MM.1S (cell line): ENCODE measurements at regions not wholly inside any gene's neighbourhood (a gene's known extent, or its start where the extent isn't known, plus 50 kb on each side); places are given as distances from the start of the nearest gene placed in this dataset.

Experiments
- DNase-seq: peaks from one replicate; pipeline ENCODE4 v3.0.0-alpha.2; 2015
- H2AFZ ChIP-seq: fragments of 300-600 bp; sonication (generic); 2 replicates; pipeline ENCODE4 v1.6.0; 2016; ENCODE audit warnings: antibody characterized with exemption, low read length
- H3F3A ChIP-seq: fragments of 300-600 bp; sonication (generic); 2 replicates; pipeline ENCODE4 v1.6.1; 2016; ENCODE audit warnings: mild to moderate bottlenecking, antibody characterized with exemption, low read length, moderate library complexity, mixed read lengths; ENCODE audit not compliant: insufficient read depth
- H3K27ac ChIP-seq: fragments of 300-600 bp; sonication (generic); 2 replicates; pipeline ENCODE4 v1.5.1; 2016; ENCODE audit warnings: mild to moderate bottlenecking, low read length
- H3K27me3 ChIP-seq: fragments of 300-600 bp; sonication (generic); replicated peaks from 2 replicates; pipeline ENCODE4 v1.6.0; 2016; ENCODE audit warnings: low read length; ENCODE audit not compliant: insufficient read depth
- H3K36me3 ChIP-seq: fragments of 300-600 bp; sonication (generic); replicated peaks from 2 replicates; pipeline ENCODE4 v1.6.1; 2016; ENCODE audit warnings: mild to moderate bottlenecking, low read length, mixed read lengths; ENCODE audit not compliant: insufficient read depth
- H3K4me1 ChIP-seq: fragments of 300-600 bp; sonication (generic); 2 replicates; pipeline ENCODE4 v1.6.1; 2016; ENCODE audit warnings: low read length, mixed read lengths
- H3K4me2 ChIP-seq: fragments of 300-600 bp; sonication (generic); 2 replicates; pipeline ENCODE4 v1.6.0; 2016; ENCODE audit warnings: low read depth, low read length
- H3K4me3 ChIP-seq: fragments of 300-600 bp; sonication (generic); 2 replicates; pipeline ENCODE4 v1.5.1; 2016; ENCODE audit warnings: low read length, mixed read lengths
- H3K79me2 ChIP-seq: fragments of 300-600 bp; sonication (generic); 2 replicates; pipeline ENCODE4 v1.6.1; 2016; ENCODE audit warnings: mixed run types, low read length, mixed read lengths
- H3K9ac ChIP-seq: fragments of 300-600 bp; sonication (generic); 2 replicates; pipeline ENCODE4 v1.6.1; 2016; ENCODE audit warnings: low read length, mixed read lengths
- H3K9me2 ChIP-seq: fragments of 300-600 bp; sonication (generic); replicated peaks from 2 replicates; pipeline ENCODE4 v1.6.1; 2016; ENCODE audit warnings: mild to moderate bottlenecking, low read length, mixed read lengths; ENCODE audit not compliant: insufficient read depth
- H3K9me3 ChIP-seq: fragments of 300-600 bp; sonication (generic); replicated peaks from 2 replicates; pipeline ENCODE4 v1.6.1; 2016; ENCODE audit warnings: mild to moderate bottlenecking, low read length, mixed read lengths; ENCODE audit not compliant: insufficient read depth
- H4K20me1 ChIP-seq: fragments of 300-600 bp; sonication (generic); 2 replicates; pipeline ENCODE4 v1.6.1; 2016; ENCODE audit warnings: mild to moderate bottlenecking, low read length, moderate library complexity, mixed read lengths; ENCODE audit not compliant: insufficient read depth
- EZH2 ChIP-seq: fragments of 300-600 bp; sonication (generic); optimal IDR thresholded peaks from 2 replicates; pipeline ENCODE3; 2017; ENCODE audit warnings: low read depth, mild to moderate bottlenecking, antibody characterized with exemption, low read length, mixed read lengths
- EZH2phosphoT487 ChIP-seq: fragments of 300-600 bp; sonication (generic); IDR thresholded peaks from 2 replicates; pipeline ENCODE4 v1.6.1; 2018; ENCODE audit warnings: antibody characterized with exemption, low read length
- TF ChIP-seq, protein P1 (sequence below): fragments of 300-600 bp; sonication (generic); IDR thresholded peaks from 2 replicates; pipeline ENCODE4 v1.5.1; 2016; ENCODE audit warnings: antibody characterized with exemption, low read length, mixed read lengths

DNA sequence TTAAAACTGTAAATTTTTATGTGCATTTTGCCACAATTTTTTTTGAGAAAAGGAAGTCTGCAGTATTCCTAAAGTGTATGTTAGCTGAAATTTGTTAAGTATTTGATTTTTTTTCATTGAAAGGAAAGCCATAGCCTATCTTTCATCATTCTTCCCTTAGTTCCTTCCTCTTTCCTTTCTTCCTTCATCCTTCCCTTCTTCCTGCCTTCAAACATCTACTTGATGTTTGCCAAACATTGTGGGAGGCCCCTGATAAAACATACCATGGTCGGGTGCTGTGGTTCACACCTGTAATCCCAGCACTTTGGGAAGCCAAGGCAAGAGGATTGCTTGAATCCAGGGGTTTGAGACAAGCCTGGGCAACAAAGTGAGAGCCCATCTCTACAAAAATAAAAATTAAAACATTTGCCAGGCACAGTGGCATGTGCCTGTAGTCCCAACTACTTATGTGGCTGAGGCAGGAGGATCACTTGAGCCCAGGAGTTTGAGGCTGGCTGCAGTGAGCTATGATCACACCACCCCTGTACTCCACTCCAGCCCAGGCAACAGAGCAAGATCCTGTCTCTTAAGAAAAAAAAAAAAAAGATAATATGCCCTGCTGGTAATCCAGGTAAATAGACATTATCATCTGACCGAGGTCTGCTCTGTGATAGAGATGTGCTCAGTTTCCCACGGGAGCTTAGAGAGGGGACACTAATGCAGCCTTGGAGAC, 62.9 kb upstream of the FOXN2 start:
- no peak overlapping the region for H3K27ac ChIP-seq
- H4K20me1 ChIP-seq, result no peaks in the 10 kb centered on the region
- peaks cover 11% of the 10 kb centered on the region for H3K4me1 ChIP-seq
- no peaks in the 10 kb centered on the region for H3K79me2 ChIP-seq
- no peak overlapping the region for H3K4me3 ChIP-seq
- no peaks in the 10 kb centered on the region for H3F3A ChIP-seq
- no peaks in the 10 kb centered on the region for H3K9me3 ChIP-seq
- no peaks in the 10 kb centered on the region for H3K9me2 ChIP-seq
- H3K9ac ChIP-seq, result no peak overlapping the region
- TF ChIP-seq EZH2phosphoT487 (no peak), EZH2 (no peak)
- TF ChIP-seq, protein P1, sequence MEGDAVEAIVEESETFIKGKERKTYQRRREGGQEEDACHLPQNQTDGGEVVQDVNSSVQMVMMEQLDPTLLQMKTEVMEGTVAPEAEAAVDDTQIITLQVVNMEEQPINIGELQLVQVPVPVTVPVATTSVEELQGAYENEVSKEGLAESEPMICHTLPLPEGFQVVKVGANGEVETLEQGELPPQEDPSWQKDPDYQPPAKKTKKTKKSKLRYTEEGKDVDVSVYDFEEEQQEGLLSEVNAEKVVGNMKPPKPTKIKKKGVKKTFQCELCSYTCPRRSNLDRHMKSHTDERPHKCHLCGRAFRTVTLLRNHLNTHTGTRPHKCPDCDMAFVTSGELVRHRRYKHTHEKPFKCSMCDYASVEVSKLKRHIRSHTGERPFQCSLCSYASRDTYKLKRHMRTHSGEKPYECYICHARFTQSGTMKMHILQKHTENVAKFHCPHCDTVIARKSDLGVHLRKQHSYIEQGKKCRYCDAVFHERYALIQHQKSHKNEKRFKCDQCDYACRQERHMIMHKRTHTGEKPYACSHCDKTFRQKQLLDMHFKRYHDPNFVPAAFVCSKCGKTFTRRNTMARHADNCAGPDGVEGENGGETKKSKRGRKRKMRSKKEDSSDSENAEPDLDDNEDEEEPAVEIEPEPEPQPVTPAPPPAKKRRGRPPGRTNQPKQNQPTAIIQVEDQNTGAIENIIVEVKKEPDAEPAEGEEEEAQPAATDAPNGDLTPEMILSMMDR, result no peak
- no peaks in the 10 kb centered on the region for H3K36me3 ChIP-seq
- H3K4me2 ChIP-seq, result no peak overlapping the region
- no peaks in the 10 kb centered on the region for H3K27me3 ChIP-seq
- no peak overlapping the region for H2AFZ ChIP-seq
- no peak for DNase-seq

DNA sequence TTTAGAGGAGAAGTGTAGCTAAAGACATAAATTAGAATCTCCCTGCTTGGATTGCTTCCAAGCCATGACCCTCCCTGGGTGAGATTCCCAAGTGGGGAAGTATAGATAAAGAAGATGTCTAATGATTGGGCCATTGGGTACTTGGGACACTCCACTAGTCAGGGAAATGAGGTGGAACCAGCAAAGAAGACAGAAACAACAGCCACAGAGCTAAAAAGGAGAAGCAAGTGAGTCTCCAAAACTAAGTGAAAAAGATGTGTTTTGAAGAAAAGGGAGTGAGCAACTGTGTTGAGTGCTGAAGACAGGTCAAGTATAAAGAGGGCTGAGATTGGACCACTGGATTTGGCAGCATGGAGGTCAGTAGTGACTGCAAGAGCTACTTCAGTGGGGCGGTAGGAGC, 61.2 kb upstream of the FOXN2 start:
- H3F3A ChIP-seq, result no peaks in the 10 kb centered on the region
- H3K4me2 ChIP-seq, result no peak overlapping the region
- H3K27ac ChIP-seq, result no peak overlapping the region
- no peak for DNase-seq
- H2AFZ ChIP-seq, result no peak overlapping the region
- H3K9ac ChIP-seq, result no peak overlapping the region
- H3K79me2 ChIP-seq, result no peaks in the 10 kb centered on the region
- no peaks in the 10 kb centered on the region for H3K9me2 ChIP-seq
- no peaks in the 10 kb centered on the region for H3K27me3 ChIP-seq
- no peak overlapping the region for H3K4me3 ChIP-seq
- H4K20me1 ChIP-seq, result no peaks in the 10 kb centered on the region
- no peak for TF ChIP-seq EZH2
- TF ChIP-seq EZH2phosphoT487, result no peak
- TF ChIP-seq, protein P1, result no peak
- no peaks in the 10 kb centered on the region for H3K9me3 ChIP-seq
- peaks cover 11% of the 10 kb centered on the region for H3K4me1 ChIP-seq
- H3K36me3 ChIP-seq, result no peaks in the 10 kb centered on the region

- TF ChIP-seq, protein P1, result no peak
- TF ChIP-seq EZH2, result no peak
- no peaks in the 10 kb centered on the region for H3K79me2 ChIP-seq
- no peak overlapping the region for H3K4me3 ChIP-seq
- no peak overlapping the region for H3K4me2 ChIP-seq
- H3K9me2 ChIP-seq, result no peaks in the 10 kb centered on the region
- H3F3A ChIP-seq, result no peaks in the 10 kb centered on the region
- no peak for DNase-seq
- H4K20me1 ChIP-seq, result no peaks in the 10 kb centered on the region
- H3K9ac ChIP-seq, result no peak overlapping the region
- H3K9me3 ChIP-seq, result no peaks in the 10 kb centered on the region
- H3K36me3 ChIP-seq, result no peaks in the 10 kb centered on the region
- no peaks in the 10 kb centered on the region for H3K27me3 ChIP-seq
- H3K4me1 ChIP-seq, result peaks cover 4% of the 10 kb centered on the region
- no peak overlapping the region for H2AFZ ChIP-seq
- H3K27ac ChIP-seq, result no peak overlapping the region
These were observed 59.6 kb upstream of the FOXN2 start for GRCh38 chr2:48254839-48255238.
